Lower lobe of right lung (tissue), 2 donors: ENCODE measurements at regions not wholly inside any gene's neighbourhood (a gene's known extent, or its start where the extent isn't known, plus 50 kb on each side); places are given as distances from the start of the nearest gene placed in this dataset.

ENCODE experiments used
- ATAC-seq, 2 donors: fragments of 200-7000 bp; cut with Tn5 transposase; one replicate each; pipeline ENCODE4 v1.9.1; 2020 to 2022; ENCODE audit warnings: mild to moderate bottlenecking in 2 of 2, moderate library complexity in 2 of 2
- DNase-seq: peaks from one replicate; pipeline ENCODE4 v3.0.0-alpha.2; 2020
- H3K27ac ChIP-seq: fragments of 200-600 bp; one replicate; pipeline ENCODE4 v1.8.0; 2022
- H3K27me3 ChIP-seq: fragments of 200-600 bp; one replicate; pipeline ENCODE4 v1.8.0; 2022; ENCODE audit warnings: low read depth
- H3K36me3 ChIP-seq: fragments of 200-600 bp; one replicate; pipeline ENCODE4 v1.8.0; 2022; ENCODE audit warnings: mild to moderate bottlenecking
- H3K4me1 ChIP-seq: fragments of 200-600 bp; one replicate; pipeline ENCODE4 v1.8.0; 2022
- H3K4me3 ChIP-seq: fragments of 200-600 bp; one replicate; pipeline ENCODE4 v1.8.0; 2022; ENCODE audit warnings: mild to moderate bottlenecking
- H3K9me3 ChIP-seq: fragments of 200-600 bp; one replicate; pipeline ENCODE4 v1.8.0; 2022
- intact Hi-C: fragments of 100-400 bp; cut with DNase I; formaldehyde crosslinking; loops from one replicate; pipeline ENCODE4 v1.11.0; 2022
- TF ChIP-seq, protein P1 (sequence below): fragments of 200-600 bp; IDR thresholded peaks from one replicate; pipeline ENCODE4 v1.8.0; 2022; ENCODE audit warnings: antibody characterized with exemption, mild to moderate bottlenecking
- donor health status: DM: no; HTN: yes; CAD: no; lungs with severe emphysema.

GRCh38 chr2:88236666-88237065 lies 66.5 kb downstream of the THNSL2 start:
- DNase-seq (no peak), ATAC-seq (no peak)
- intact Hi-C loops, result no loop called here
- TF ChIP-seq, protein P1, sequence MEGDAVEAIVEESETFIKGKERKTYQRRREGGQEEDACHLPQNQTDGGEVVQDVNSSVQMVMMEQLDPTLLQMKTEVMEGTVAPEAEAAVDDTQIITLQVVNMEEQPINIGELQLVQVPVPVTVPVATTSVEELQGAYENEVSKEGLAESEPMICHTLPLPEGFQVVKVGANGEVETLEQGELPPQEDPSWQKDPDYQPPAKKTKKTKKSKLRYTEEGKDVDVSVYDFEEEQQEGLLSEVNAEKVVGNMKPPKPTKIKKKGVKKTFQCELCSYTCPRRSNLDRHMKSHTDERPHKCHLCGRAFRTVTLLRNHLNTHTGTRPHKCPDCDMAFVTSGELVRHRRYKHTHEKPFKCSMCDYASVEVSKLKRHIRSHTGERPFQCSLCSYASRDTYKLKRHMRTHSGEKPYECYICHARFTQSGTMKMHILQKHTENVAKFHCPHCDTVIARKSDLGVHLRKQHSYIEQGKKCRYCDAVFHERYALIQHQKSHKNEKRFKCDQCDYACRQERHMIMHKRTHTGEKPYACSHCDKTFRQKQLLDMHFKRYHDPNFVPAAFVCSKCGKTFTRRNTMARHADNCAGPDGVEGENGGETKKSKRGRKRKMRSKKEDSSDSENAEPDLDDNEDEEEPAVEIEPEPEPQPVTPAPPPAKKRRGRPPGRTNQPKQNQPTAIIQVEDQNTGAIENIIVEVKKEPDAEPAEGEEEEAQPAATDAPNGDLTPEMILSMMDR, result no peak
- H3K4me3 ChIP-seq, result no peak overlapping the region
- no peaks in the 10 kb centered on the region for H3K9me3 ChIP-seq
- no peaks in the 10 kb centered on the region for H3K36me3 ChIP-seq
- no peaks in the 10 kb centered on the region for H3K4me1 ChIP-seq
- H3K27me3 ChIP-seq, result no peaks in the 10 kb centered on the region
- H3K27ac ChIP-seq, result no peak overlapping the region
